GM10266 (cell line): ENCODE measurements at regions not wholly inside any gene's neighbourhood (a gene's known extent, or its start where the extent isn't known, plus 50 kb on each side); places are given as distances from the start of the nearest gene placed in this dataset.

Experiments
- DNase-seq: peaks from one replicate; pipeline ENCODE4 v3.0.0; 2012; ENCODE audit errors: extremely low spot score
- TF ChIP-seq, protein P1 (sequence below): IDR thresholded peaks from 2 replicates; pipeline ENCODE4 v1.5.1; 2012; ENCODE audit warnings: mild to moderate bottlenecking, low read depth; ENCODE audit not compliant: control insufficient read depth, insufficient read depth; ENCODE audit errors: missing control alignments

DNA sequence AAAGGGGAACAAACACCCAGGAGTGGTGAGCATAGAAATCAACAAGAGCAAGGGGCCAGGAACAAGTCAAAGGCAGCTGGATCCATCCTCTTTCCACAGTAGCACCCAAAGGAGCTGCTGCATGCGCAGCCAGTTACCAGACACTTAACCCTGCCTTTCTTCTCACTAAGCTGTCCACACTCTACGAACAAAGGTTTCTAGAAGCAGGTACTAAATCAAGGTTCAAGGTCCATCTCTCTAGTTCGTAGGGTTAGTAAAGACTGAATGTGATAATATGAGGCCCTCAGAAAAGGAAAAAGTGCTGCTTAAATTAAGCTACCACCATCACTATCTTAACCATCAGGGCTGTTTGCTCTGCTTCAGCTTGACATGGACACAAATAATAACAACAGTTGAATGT, 121.2 kb upstream of the NIPBL start:
- TF ChIP-seq, protein P1, sequence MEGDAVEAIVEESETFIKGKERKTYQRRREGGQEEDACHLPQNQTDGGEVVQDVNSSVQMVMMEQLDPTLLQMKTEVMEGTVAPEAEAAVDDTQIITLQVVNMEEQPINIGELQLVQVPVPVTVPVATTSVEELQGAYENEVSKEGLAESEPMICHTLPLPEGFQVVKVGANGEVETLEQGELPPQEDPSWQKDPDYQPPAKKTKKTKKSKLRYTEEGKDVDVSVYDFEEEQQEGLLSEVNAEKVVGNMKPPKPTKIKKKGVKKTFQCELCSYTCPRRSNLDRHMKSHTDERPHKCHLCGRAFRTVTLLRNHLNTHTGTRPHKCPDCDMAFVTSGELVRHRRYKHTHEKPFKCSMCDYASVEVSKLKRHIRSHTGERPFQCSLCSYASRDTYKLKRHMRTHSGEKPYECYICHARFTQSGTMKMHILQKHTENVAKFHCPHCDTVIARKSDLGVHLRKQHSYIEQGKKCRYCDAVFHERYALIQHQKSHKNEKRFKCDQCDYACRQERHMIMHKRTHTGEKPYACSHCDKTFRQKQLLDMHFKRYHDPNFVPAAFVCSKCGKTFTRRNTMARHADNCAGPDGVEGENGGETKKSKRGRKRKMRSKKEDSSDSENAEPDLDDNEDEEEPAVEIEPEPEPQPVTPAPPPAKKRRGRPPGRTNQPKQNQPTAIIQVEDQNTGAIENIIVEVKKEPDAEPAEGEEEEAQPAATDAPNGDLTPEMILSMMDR = no peak
- no peak for DNase-seq

DNA sequence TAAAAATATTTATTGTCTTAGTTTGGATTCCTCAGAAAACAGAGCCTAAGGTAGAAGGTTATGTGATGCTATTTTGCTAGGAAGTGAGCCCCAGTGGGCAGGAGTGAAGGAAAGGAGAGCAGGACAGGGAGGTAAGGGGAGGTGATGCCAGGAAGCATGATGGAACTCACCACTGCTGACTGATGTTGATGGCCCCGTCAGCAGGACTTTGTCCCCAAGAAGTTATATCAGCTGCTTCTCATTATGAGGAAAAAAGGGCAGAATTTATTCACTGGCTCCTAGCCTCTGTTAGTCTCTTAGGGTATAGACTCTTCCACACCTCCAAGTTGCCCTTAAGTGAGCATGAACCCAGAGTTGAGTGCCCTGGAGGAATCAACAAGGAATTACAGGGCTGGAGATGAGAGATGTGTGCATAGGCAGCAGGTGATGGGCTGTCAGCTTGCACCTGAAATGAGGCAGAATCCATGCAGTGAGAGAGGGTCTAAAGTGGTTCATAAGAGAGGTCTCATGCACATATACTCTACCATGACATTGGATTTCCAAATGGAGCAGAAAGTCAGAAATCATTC, 120.6 kb upstream of the NIPBL start:
- no peak for DNase-seq
- TF ChIP-seq, protein P1 = no peak

DNA sequence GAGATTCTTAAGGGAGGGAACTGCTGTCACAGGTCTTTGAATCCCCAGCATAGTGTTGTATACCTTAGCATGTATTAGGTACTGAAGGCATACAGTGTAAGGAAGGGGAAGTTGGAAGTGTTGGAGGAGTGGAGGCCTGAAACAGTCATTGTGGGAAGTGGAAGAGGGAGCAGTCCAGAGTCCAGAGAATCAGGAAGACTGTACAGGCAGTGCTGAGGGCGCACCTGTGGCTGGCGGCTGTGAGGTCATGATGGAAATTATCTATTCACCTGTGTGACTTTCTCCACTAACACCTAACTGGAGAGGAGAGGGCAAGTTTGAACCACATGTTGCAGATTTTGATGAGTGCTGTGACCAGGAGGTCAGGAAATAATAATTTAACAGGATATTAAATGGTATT, 119.7 kb upstream of the NIPBL start:
- TF ChIP-seq, protein P1 = no peak

DNA sequence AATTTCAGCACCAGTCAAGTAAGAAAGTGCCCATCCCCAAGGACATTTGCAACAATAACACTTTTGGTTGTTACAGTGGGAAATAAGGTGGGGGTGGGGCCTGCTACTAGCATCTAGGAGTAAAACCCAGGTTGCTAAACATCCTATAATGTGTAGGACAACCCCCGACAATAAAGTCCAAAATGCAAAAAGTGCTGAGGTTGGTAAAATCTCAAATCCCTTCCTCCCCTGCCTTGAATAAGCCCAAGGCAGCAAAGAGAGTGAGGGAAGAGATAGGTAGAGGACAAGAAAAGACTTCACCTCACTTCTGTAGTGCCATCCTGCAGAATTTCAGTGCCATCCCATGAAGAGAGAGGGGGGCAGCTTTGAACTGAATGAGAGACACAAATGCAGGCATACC, 117.5 kb upstream of the NIPBL start:
- TF ChIP-seq, protein P1 = no peak
- DNase-seq = no peak

More for the DNA sequence above, 119.7 kb upstream of the NIPBL start:
- no peak for DNase-seq

DNA sequence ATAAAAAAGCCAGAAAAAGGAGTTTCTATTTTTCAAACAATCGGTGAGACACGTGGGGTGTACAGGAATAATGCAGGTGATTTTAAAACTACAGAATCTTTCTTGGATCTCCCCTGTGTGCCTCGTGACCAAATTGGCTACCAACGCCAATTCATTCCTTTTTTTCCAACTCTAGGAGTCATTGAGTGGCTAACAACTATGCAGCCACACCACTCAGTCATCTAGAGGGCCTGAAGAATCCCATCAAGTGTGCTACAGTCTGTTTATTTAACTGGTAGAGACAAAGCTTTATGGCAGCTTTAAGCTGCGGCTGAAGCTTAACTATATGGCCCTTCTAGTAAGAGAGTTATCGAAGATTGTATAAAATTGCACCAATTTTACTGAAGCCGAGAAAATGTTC, 113.1 kb upstream of the NIPBL start:
- TF ChIP-seq, protein P1 = no peak
- no peak for DNase-seq

DNA sequence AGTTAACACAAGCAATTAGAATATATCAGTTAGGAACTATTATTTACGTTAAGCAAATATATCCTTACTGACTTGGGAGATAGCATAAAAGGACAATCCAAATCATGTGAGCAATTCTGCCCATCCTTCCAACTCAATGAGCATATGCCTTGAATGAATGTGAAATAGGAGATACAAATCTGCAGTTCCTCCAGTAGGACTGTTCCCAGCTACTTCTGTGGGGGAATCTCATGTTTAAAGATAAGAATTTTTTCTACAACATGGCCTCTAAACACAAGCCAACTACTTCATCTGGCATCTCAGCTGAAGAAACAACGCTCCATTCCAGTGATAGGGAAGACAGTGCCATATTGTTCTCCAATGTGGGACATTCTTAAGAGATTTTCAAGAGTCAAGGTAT, 110.7 kb upstream of the NIPBL start:
- TF ChIP-seq, protein P1 = no peak
- DNase-seq = no peak

DNA sequence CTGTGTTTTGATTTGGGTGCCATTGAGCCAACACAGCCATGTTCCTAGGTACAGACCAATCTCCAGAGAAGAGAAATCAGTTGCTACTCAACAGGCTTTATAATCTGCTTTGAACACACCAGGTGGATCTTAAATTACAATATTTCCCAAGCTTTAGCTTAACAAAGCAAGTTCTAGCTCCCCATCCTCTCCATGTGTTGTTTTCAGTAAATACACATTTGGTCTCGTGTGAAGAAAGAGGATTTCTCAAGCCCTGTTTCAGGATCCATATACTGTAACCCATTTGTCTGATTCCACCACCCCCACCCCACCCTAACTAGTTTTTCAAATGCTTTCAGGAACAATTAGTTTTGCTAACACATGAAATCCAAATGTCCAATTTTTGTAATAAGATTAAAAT, 109.6 kb upstream of the NIPBL start:
- TF ChIP-seq, protein P1 = no peak
- DNase-seq = no peak
